Fibroblast of skin of right biceps (primary cell): ENCODE measurements at regions not wholly inside any gene's neighbourhood (a gene's known extent, or its start where the extent isn't known, plus 50 kb on each side); places are given as distances from the start of the nearest gene placed in this dataset.
"Not testable (repeated sequence)": the region's sequence is repeated elsewhere in the genome, so short reads cannot be mapped to it uniquely, and the experiment has no call there.

Source experiments
- DNase-seq: peaks from one replicate; pipeline ENCODE4 v3.0.0-alpha.2; 2013

DNA sequence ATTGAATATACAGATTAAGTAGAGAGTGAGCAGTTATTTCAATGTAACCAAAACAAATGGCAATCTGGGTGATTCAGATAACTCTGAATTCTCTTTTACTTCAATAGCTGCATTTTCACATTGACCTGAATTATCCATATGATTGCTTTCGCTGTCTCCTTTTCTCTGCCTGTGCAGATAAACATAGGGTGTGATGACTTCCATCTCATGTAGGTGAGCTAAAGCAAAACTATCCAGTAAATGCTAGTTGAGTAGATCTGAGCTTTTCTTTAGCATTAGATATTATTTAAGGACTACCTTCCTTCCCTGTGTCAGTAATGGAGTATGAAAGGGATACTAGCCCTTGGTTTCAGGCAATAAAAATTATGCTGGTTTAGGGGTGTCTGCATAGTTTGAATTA lies 288.6 kb downstream of the OXSM start:
- no peak for DNase-seq

DNA sequence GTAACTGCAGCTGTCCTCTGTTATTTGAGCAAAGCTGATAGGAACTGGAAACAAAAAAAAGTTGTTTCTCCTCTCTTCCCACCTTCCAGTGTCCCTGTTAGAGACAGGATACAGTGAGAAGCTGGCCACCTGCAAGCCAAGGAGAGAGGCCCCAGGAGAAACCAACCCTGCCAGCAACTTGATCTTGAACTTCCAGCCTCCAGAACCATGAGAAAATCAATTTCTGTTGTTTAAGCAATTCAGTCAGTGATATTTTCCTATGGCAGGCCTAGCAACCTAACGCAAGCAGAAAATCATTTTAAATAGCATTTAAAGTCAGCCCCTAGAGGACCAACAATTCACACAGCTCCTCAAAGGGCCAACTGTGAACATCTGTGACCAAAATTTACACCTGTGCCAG lies 291.3 kb downstream of the OXSM start:
- DNase-seq = no peak

DNA sequence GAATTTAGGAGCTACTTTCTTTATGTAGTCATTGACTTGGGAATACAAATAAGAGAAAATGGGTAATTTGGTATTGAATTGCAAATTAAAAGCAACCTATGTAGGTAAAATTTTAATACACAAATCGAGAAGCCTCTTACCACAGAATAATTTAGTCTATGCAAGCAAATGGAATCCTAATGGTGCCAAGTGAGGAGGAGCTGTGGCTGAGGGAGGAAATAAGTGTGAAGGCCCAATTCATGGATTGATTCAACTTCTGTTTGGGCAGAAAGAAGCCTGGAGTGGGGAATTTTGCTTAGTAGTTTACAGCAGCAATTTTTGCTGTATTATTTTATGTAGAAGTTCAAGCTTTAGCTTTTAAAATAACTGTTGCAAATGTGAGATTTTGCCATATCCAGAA lies 291.9 kb downstream of the OXSM start:
- no peak for DNase-seq

DNA sequence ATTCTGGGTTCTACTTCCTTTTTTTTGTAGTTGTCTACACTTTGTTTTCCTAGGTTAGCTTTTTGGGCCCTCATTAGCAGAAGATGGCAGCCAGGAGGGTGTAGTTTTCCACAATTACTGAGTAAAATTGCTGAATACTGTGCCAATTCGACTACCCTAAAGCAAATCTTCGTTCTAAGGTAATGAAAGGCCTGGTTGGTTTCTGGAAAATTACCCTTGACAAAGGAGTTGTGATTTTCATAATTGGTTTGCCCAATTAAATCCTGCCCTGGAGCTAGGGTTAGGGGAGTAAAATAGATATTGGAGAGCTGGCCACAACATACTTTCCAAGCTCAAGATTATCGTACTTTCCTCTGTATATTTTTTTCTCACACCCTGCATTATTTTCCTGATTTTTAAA lies 293.0 kb downstream of the OXSM start:
- DNase-seq = no peak

DNA sequence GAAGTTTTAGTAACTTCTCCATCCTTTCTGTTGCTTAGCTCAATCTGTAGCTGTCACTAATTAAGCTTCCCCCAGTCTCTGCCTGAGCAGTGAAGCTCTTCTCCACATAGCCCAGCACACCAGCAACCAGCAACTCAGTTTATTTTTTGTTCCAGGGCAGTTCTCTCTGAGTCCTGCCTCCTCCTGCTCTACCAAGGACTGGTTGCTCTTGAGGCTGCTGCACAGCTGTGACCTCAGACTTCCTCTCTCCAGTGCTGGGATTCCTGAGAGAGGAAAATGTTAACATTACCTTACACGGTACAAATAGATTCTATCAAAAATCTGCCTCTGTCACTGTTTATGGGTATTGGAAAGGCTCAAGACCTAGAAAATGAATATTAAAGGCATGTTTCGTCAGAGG lies 294.7 kb downstream of the OXSM start:
- DNase-seq = no peak

DNA sequence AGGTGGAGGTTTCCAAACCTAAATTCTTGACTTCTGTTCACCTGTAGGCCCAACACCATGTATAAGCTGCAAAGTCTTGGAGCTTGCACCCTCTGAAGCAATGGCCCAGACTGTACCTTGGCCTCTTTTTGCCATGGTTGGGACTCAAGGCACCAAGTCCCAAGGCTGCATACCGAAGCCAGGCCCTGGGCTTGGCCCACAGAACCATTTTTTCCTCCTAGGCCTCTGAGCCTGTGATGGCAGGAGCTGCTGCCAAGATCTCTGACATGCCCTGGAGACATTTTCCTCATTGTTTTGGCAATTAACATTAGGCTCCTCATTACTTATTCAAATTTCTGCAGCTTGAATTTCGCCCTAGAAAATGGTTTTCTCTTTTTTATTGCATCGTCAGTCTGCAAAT lies 297.9 kb downstream of the OXSM start:
- no peak for DNase-seq

DNA sequence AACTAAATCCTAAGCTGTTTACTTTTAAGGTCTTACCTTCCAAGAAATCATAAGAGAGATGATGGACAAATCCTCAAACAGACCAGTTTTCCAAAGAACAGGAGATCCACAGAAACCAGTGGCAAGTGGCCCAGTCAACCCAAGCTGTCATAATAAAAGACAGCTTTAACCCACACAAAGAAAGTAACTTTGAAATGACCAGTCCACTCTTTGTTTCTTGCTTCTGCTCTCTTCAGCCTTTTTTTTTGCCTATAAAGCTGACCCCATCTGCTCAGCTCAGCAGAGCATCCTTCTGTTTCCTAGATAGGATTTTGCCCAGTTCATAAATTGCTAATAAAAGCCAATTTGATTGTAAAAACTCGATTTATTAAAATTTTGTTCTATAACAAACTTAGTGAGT lies 299.4 kb downstream of the OXSM start:
- no peak for DNase-seq

DNA sequence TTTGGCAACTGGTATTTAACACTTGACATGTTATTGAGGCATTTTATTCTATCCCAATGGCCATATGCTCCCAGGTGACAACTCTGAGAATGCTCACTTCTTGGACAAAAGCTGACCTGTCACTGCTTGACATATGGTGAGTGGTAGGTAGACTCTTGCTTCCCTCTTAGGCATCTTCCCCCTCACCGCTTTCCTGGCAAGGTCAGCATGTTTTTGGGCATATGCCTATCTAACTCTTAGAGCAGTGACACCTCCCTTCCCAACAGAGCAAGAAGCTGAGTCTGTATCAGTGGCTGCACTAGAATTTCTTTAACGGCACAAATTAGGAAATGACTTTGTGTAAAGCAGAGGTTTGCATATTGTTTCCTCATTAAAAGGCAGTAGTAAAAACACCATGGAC lies 300.7 kb downstream of the OXSM start:
- no peak for DNase-seq

DNA sequence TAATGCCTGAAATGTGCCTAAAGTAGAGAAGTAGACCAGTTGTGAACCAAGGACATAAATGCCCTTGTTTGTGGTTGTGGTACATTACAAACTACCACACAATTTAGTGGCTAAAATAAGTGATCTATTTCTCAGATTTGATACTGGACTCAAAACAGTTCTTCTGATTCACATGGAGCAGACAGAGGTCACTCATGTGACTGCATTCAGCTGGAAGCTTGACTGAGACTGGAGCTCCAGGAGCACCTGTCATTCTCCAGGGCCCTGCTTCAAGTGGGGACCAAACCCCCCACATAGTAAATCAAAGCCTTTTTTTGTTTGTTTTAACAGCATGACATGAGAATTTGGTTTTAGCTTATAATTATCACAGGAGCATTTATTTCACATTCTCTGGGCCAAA lies 301.2 kb downstream of the OXSM start:
- no peak for DNase-seq

DNA sequence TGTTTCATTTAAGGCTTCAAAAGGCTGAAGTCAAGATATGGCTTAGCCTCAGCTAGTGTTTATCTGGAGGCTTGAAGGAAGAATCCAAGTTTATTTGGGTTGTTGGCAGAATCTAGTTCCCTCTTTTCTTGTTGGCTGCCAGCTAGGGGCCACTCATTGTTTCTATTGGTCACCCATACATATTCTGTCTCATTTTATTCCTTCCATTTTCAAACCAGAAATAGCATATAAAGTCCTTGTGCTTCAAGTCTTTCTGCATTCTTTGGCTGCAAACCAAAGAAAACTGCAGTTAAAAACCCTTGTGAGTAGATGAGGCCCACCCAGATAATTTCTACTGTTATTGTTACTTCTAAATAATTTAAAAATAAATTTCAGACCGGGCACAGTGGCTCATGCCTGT lies 301.7 kb downstream of the OXSM start:
- DNase-seq = no peak

DNA sequence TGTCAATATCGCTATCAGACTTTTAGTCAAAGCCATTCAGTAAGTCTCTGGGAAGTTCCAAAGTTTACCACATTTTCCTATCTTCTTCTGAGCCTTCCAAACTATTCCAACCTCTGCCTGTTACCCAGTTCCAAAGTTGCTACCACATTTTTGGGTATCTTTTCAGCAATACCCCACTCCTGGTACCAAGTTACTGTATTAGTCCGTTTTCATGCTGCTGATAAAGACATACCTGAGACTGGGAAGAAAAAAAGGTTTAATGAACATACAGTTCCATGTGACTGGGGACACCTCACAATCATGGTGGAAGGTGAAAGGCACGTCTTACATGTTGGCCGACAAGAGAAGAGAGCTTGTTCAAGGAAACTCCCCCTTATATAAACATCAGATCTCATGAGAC lies 307.2 kb downstream of the OXSM start:
- not testable (repeated sequence) for DNase-seq

DNA sequence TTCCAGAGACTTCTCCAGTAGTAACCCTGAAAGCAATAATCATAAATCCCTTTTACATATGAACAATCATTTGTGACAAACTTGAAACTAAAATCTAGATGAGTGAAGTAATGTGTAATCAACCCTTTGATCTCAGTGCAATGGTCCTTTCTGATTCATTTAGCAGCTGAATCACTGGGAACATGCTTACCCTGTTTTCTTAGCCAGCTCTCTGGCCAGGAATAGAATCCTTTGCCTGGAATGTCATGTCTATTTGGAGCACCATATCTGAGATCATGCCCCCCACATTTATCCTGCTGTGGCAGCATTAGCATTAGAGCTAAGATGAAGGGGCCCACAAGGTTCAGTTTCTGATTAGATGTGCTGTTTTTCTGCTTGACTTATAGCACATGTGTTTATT lies 309.8 kb downstream of the OXSM start:
- DNase-seq = peak; percentile 26

DNA sequence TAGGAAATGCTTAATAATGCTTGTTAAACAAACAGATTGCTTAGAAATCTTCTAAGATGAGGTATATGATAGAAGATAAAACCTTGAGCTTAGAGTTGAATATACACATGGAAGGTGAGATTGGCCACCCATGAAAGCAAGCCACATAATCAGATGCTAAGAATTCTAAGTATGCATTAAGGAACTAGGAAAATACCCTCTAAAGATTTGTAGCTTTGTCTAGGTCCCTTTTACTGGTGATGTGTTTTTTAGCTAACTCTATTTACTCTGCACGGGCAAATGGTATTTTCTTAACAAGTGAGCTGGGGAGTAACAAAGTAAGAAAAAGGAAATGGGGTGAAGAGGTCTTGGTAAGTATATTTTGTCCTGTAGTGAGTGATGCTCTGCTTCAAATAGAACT lies 310.3 kb downstream of the OXSM start:
- no peak for DNase-seq

DNA sequence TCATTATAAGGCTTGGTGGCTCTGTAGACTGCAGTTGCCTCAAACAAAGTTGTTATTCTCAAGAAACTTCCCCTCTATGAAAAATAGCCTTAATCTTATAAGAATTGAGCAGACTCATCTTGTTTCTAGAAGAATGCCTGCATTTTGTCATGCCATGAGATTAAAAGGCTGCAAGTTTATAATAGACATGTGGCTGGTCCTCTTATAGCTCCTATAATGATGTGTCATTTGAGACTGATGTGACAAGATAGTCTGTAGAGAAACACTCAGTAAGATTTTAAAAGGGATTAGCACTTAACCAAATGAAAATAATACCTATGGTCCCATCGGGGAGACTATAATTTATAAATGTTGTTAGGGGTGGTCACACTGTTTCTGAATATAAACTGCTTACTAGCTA lies 312.5 kb downstream of the OXSM start:
- no peak for DNase-seq

DNA sequence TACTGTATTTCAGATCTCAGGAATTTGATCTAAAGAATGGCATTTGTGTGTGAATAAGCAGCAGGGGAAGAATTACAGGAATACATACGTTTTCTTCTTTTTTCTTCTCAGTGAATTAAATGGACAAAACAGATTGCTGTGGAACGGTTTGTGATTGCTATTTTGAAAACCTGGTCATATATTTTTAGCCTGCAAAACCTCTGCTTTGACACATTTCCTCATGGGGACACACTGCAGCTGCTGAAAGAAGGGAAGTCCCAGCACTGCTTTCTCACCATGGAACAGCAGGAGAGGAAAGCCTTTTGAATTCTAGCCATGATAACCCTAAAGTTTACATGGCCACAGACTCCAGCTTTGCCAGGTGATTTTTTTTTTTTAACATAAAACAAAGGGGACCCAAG lies 315.0 kb downstream of the OXSM start:
- DNase-seq = no peak

DNA sequence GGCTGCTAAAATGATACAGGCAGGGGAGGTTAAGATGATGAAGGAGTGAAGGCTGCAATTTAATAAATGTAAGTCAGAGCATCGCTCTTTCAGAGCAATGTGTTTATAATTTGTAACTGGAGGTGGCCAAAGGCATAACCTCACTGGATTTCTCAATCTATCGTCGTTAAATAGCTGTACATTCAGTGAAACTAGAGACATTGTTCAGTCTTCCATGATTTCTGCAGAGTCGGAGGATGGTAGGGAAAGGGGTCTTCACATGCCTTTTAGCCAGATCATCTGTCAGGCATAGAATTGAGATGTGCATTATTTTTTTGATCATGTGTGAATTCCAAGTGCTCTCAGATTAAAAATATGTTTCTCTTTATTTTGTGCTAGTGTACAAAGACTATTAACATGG lies 315.4 kb downstream of the OXSM start:
- no peak for DNase-seq

DNA sequence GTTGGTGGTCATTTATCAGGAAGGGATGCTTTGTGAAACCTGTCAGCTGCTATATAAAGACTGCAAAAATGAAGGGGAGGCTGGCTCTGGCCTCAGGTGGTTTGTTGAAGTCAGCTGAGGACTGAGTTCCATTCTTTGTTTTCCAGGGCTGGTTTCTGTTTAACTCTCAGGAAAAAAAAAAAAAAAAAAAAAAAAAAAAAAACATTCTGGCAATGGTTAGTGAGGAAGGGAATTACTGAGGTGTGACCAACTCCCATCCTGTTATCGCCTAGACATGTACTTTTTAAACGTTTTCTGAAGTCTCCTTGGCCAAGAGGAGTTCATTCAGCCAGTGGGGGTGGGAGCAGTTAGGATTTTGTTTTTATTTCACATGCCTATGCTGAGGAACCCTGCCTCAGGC lies 316.3 kb downstream of the OXSM start:
- DNase-seq = no peak

DNA sequence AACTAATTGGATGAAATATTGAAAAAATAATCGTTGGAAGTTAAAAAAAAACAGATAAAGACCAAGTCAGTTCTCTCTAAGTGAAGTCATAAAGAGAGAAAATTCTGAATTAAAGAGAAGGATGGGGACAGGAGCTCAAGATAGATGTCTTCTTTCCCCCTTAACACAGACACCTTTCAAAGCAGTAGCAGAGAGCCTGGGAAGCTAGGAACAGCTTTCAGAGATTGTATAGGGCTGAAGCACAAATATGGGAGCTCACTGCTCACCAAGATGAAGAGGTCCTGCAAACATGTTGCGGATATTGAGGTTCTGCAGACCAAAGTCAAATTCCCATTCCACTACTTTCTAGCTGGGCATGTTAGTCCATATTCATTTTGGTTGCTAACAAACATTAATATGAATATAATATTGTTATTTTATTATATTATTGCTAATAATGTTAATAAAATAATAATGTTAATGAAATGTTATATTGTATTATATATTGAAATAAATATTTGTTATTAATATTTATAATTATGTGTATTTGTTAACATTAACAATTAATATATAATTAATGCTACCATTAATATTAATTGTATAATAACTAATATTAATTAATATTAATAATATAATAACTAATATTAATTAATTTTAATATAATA lies 319.1 kb downstream of the OXSM start:
- DNase-seq = no peak

DNA sequence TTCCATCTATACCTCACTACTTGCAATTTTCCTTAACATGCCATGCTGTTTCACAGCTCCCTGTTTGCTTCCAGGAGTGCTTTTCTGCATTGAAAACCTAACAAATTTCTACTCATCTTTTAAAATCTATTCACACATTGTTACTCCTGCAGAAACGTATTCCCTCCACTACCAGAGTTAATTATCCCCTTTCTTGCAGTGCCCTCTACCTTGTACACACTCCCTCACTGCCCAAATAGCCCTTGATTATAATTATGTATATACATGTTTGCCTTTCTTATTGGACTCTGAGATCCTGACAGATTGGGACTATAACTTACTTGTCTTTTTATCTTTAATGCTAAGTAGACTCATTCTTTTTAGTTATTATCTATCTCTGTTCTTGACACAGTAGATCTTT lies 325.0 kb downstream of the OXSM start:
- no peak for DNase-seq

DNA sequence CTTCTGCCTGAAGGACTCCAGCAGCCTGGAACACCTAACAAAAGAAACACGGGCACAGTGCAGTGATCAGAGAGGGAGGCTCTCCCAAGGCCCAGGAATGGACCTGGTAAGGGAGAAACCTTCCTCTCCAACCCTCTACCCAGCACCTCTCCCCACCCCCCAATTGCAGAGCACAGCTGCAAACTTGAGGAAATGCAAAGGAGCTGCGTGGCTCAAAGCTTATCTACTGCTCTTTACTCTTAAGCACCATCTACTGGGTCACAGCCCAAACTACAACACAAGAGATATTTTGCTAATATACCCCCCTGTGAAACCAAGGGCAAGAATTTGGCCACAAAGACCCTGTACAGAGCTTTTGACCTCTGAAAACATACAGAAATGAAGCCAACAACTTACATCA lies 328.3 kb downstream of the OXSM start:
- DNase-seq = no peak

DNA sequence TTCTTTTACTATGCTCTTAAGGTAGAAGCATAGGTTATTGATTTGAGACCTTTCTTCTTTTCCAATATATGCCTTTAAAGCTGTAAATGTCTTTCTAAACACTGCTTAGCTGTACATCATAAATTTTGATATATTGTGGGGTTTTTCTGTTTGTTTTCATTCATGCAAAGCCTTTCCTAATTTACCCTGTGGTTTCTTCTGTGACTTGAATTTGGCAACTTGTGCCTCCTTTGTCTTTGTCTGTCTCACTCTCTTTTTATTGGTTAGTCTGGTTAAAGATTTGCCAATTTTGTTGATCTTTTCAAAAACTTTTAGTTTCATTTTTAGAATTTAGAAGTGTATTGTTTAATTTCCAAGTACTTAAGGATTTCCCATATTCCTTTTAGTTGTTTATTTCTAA lies 343.1 kb downstream of the OXSM start:
- DNase-seq = no peak

DNA sequence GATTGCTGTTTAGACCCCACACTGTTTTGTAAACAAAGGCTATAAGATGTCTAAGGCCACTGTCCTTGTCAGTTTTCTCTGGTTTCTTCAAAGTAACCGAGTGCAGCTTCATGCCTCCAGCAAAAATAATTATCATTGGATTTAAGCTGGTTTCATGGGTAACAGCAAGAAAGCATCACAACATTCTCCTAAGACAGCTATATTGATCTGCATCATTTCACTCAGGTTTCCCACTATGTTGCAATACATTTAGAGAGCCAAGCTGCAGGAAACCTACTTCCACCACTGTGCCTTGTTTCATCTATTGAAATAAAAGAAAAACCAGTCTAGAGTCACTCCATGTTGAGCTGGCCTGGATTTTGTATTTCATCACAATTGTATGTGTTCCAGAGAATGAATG lies 351.4 kb downstream of the OXSM start:
- DNase-seq = no peak

DNA sequence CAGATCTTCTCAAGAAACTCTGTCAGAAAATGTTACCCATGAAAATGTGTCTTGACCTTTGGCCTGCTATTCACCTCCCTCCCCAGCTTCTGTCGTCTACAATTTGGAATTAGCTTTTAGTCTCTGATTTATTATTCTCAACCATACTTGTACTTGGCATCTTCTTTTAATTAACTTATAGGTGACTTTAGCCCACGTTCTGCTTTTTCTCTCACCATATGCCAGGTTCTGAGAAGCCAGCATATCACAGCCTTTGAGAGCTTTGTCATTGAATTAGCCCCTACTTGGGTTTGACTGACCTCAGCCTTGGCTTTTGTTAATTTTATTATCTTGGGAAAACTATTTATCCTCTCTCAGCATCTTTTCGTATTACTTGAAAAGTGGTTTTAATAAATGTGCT lies 355.9 kb downstream of the OXSM start:
- no peak for DNase-seq

DNA sequence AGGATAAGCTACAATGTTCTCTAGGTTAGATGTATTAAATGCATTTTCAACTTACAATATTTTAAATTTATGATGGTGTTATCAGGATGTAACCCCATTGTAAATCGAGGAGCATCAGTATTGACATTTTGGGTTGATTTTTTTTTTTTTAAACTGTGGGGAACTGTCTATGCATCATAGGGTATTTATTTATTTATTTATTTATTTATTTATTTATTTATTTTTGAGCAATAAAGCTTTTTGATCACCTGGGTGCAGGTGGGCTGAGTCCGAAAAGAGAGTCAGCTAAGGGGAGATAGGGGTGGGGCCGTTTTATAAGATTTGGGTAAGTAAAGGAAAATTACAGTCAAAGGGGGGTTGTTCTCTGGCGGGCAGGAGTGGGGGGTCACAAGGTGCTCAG lies 367.5 kb downstream of the OXSM start:
- DNase-seq = not testable (repeated sequence)

DNA sequence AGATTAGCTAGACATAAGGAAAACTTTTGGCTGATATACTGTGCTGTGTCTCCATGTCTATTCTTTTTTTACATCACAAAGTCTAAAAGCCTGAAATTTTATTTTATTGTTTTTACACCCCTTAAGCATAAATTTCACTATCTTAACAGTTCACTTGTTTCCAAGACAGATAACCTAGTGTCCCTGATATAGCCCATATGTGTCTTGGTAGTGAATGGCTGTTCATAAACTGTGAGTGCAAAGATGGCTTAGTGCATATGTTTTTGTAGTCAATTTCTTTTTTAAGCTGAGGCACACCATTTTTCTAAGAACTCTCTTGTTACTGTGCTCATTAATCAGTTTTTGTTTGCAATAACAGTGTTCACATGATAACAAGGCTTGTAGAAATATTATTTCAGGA lies 381.1 kb downstream of the OXSM start:
- DNase-seq = no peak

DNA sequence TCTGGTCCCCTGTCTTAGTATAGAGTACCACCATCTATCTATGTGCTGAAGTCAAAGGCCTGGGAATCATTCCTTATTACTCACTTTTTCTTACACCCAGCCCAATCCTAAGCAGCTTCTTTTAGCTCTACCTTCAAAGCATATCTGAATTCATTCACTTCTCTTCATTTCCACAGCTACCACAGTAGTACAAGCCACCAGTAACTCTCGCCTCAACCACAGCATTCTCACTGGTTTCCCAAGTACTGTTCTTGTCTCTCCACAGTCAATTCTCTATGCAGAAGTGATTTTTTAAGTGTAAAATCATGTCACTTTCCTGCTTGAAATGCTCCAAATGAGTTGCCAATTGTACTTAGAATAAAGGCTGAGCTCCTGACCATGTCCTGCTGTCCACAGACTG lies 401.7 kb downstream of the OXSM start:
- no peak for DNase-seq
